Adrenal gland (tissue), 9 donors: ENCODE measurements at regions not wholly inside any gene's neighbourhood (a gene's known extent, or its start where the extent isn't known, plus 50 kb on each side); places are given as distances from the start of the nearest gene placed in this dataset.

ENCODE experiments used
- DNase-seq, 7 donors: peaks; one replicate each; pipeline ENCODE4 v3.0.0-alpha.2; 2019 to 2020
- H3K27ac ChIP-seq, 5 donors: fragments of 200-600 bp; sonication (generic) in 4 of 5; 1 replicate in 3 of 5; 2 replicates in 2 of 5; pipeline versions ENCODE4 v1.5.1 to v1.8.0; 2016 to 2020; ENCODE audit warnings: mild to moderate bottlenecking in 1 of 5
- H3K27me3 ChIP-seq: fragments of 200-600 bp; 2 replicates; pipeline ENCODE4 v1.8.0; 2021
- H3K36me3 ChIP-seq, 2 donors: fragments of 200-600 bp; replicated peaks in 1 of 2; 1 replicate in 1 of 2; 2 replicates in 1 of 2; pipeline versions ENCODE4 v1.5.1 to v1.8.0; 2018 to 2022
- H3K4me1 ChIP-seq, 2 donors: fragments of 200-600 bp; replicated peaks in 1 of 2; 1 replicate in 1 of 2; 2 replicates in 1 of 2; pipeline versions ENCODE4 v1.5.1 to v1.8.0; 2018 to 2021
- H3K4me3 ChIP-seq, 4 donors: fragments of 200-600 bp; sonication (generic) in 3 of 4; one replicate each; pipeline ENCODE4 v1.5.1; 2016 to 2018
- H3K9me3 ChIP-seq, 3 donors: fragments of 200-600 bp; sonication (generic) in 1 of 3; replicated peaks in 1 of 3; 1 replicate in 2 of 3; 2 replicates in 1 of 3; pipeline versions ENCODE4 v1.5.1 to v1.8.0; 2016 to 2021
- POLR2A ChIP-seq, 2 donors: fragments of 450-650 bp; IDR thresholded peaks; one replicate each; pipeline ENCODE4 v1.6.1; 2017; ENCODE audit warnings: antibody characterized with exemption in 2 of 2, mild to moderate bottlenecking in 2 of 2, moderate library complexity in 1 of 2
- WGBS, 4 donors: extraction: QIAGEN DNeasy Blood & Tissue Kit in 2 of 4; methylation state at CpG; one replicate each; pipeline versions ENCODE4 v1.1.5 to v1.1.7; 2013 to 2017; 5-methylcytosine and 5-hydroxymethylcytosine counted together
- intact Hi-C, 2 donors: fragments of 100-400 bp; cut with DNase I; formaldehyde crosslinking; loops; one replicate each; pipeline versions ENCODE4 v1.14.1 to v1.15.0; 2022 to 2023
- TF ChIP-seq, protein P1 (sequence below), 6 experiments: fragments of 450-650 bp in 4 of 6; fragments of 200-600 bp in 2 of 6; sonication (generic) in 1 of 6; IDR thresholded peaks; 1 replicate in 5 of 6; 2 replicates in 1 of 6; pipeline versions ENCODE4 v1.5.1 to v1.8.0; 2016 to 2021; ENCODE audit warnings: antibody characterized with exemption in 6 of 6, mild to moderate bottlenecking in 2 of 6, moderate library complexity in 1 of 6
- donor health status: healthy with polysubstance abuse.
- donor health status: Bipolar disorder and iron deficiency.
- donor health status: DM: yes; HTN: yes; CAD: no.
- donor health status: DM: no; HTN: no; CAD: no.
- donor health status: DM: no; HTN: no; CAD: no.

DNA sequence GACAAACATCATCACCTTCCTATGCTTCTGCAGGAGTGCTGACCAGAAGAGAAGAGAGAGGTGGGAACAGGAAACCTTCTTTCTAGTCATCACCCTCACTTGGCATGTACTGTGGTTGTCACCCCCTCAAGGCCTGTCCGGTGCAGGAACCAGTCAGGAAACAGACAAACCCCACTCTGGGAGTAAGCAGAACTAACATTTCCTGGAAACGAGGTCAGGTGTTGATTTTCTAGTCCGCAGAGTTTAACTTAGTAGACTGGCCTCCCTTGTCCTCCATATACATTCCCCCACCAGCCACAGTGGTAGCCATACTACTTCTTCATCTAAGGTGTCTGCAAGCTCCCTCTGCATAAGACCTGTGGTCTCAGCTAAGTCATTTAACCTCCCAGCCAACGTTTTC lies 80.7 kb upstream of the NCAM1 start:
- no peaks in the 10 kb centered on the region for H3K9me3 ChIP-seq
- H3K27me3 ChIP-seq = no peaks in the 10 kb centered on the region
- H3K27ac ChIP-seq = no peak overlapping the region
- WGBS, 4 donors = 37 to 56% (median 52%) methylated on average over 3 to 4 of the region's 4 CpGs
- TF ChIP-seq, protein P1, sequence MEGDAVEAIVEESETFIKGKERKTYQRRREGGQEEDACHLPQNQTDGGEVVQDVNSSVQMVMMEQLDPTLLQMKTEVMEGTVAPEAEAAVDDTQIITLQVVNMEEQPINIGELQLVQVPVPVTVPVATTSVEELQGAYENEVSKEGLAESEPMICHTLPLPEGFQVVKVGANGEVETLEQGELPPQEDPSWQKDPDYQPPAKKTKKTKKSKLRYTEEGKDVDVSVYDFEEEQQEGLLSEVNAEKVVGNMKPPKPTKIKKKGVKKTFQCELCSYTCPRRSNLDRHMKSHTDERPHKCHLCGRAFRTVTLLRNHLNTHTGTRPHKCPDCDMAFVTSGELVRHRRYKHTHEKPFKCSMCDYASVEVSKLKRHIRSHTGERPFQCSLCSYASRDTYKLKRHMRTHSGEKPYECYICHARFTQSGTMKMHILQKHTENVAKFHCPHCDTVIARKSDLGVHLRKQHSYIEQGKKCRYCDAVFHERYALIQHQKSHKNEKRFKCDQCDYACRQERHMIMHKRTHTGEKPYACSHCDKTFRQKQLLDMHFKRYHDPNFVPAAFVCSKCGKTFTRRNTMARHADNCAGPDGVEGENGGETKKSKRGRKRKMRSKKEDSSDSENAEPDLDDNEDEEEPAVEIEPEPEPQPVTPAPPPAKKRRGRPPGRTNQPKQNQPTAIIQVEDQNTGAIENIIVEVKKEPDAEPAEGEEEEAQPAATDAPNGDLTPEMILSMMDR (IDR thresholded peaks at IDR 0.05) = no peak
- TF ChIP-seq POLR2A (IDR thresholded peaks at IDR 0.05) = no peak
- no peaks in the 10 kb centered on the region for H3K36me3 ChIP-seq
- intact Hi-C loops = no loop called here
- no peak overlapping the region for H3K4me3 ChIP-seq
- H3K4me1 ChIP-seq = peaks cover 0 to 3% of the 10 kb centered on the region in 2 donors
- no peak for DNase-seq

DNA sequence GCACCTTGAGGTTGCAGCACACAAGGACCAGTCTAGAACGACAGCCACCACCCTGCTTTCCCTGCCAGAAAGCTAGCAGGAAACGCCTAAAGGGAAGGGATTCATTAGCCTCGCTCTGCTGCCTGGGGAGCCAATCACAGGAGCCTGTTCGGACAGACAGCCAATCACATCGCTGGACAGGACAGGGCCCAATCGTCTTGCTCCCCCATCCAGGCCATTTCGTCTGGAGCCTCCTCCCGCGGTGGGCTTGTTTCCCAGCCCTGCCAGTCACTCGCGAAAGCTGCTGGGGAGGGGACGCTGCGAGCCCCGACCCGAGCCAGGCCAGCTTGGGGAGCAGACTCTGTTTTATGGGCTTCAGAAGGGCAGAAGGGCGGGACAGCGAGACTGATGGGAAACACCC lies 79.8 kb upstream of the NCAM1 start:
- Histone ChIP-seq H3K36me3 (no peaks in the 10 kb centered on the region), H3K27ac (peak overlapping the region in 1 of 5 donors; percentile 54), H3K4me3 (peak overlapping the region in 2 of 4 donors; percentile 24 to 40), H3K9me3 (no peaks in the 10 kb centered on the region), H3K4me1 (peaks cover 0 to 3% of the 10 kb centered on the region in 2 donors), H3K27me3 (no peaks in the 10 kb centered on the region)
- intact Hi-C loops = no loop called here
- DNase-seq = peak; percentile 78 to 94 (median 86)
- WGBS, 4 donors = 19 to 67% (median 37%) methylated on average over 10 to 17 of the region's 17 CpGs
- TF ChIP-seq POLR2A (IDR thresholded peaks at IDR 0.05) = peak in 1 of 2 donors; percentile 21
- TF ChIP-seq, protein P1 (IDR thresholded peaks at IDR 0.05) = no peak

DNA sequence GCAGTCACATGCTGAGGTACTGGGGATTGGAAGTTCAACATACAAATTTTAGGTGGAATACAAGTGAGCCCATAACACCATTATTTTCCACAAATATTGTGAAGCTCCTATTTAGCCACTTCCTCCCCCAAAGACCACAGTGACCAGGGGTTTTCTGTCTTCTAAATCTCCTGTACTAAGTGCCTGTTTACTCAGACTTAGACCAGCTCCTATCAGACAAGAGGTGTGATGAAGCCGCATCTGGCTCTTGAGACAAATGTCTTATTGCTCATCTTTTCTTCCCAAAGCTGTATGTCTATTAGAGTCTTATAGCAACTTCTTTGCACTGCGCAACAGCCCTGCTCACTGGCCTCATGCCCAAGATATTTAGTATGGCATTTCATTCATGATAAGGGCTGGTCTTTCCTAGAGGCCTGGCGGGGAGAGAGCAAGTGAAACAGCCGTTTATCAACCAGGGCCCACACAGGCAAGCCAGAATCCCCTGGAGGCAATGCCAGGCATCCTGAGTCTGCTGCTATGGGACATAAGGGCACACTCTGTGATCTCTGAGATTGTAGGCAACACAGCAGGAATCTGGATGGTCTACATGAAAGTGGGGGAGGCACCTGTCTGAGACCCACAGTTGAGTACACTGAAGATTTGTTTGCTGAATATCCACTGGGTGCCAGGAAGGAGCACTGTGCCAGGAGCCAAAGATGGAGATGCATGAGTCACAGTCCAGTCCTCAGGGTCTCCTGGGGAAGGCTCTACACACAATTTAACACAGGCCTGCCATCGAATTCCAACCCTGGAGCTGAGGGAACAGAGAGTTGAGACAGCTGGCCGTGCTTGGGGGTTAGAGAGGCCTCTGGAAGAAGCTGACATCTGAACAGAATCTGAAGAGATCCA lies 78.5 kb upstream of the NCAM1 start:
- Histone ChIP-seq H3K9me3 (no peaks in the 10 kb centered on the region), H3K27ac (no peak overlapping the region), H3K27me3 (no peaks in the 10 kb centered on the region), H3K36me3 (no peaks in the 10 kb centered on the region), H3K4me3 (no peak overlapping the region), H3K4me1 (peaks cover 0 to 3% of the 10 kb centered on the region in 2 donors)
- intact Hi-C loops = no loop called here
- WGBS, 4 donors = 74 to 79% (median 75%) methylated on average over 5 to 6 of the region's 6 CpGs
- TF ChIP-seq, protein P1 (IDR thresholded peaks at IDR 0.05) = no peak
- no peak for TF ChIP-seq POLR2A (IDR thresholded peaks at IDR 0.05)
- DNase-seq = peak in 1 of 7 donors; percentile 60

DNA sequence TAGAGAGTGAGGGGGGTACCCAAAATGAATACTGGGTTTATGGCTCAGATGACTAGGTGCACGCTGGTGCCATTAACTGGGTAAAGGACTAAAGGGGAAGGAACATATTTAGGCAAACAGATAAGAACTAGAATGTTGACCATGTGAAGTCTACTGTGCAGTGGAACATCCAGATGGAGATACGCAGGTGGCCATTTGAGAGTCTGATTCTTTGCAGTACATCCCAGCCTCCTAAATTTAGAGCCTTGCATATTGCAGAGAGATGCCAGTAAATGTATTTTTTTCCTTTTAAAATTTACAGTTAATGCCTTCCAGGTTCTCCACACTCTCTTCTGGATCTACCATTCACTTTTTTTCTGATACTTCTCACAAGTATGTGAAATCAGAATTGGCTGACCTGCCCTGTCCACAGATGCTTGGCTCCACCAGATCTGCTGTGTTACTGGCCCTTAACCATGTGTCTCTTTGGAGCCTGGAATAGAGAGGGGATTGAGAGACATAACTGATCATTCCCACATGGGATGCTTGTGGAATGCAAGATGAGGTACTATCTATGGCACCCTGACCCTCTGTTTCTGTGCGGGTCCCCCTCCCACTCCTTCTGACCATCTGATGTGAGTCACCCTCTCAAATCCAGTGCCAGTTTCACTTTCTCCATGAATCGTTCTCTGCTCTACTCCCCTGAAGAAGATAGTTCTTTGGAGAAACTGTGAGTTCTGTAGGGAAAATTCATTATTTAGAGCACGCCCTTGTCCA lies 77.0 kb upstream of the NCAM1 start:
- intact Hi-C loops = no loop called here
- H3K4me3 ChIP-seq = peak overlapping the region in 1 of 4 donors; percentile 34
- H3K27ac ChIP-seq = peak overlapping the region in 1 of 5 donors; percentile 29

More for the DNA sequence above, 77.0 kb upstream of the NCAM1 start:
- Histone ChIP-seq H3K4me1 (peaks cover 0 to 3% of the 10 kb centered on the region in 2 donors), H3K27me3 (no peaks in the 10 kb centered on the region), H3K9me3 (no peaks in the 10 kb centered on the region), H3K36me3 (no peaks in the 10 kb centered on the region)
- WGBS, 4 donors = 63 to 68% (median 66%) methylated on average over 5 of the region's 5 CpGs
- no peak for DNase-seq
- TF ChIP-seq, protein P1 (IDR thresholded peaks at IDR 0.05) = no peak
- no peak for TF ChIP-seq POLR2A (IDR thresholded peaks at IDR 0.05)
